ENCODE measurements at regions not wholly inside any gene's neighbourhood (a gene's known extent, or its start where the extent isn't known, plus 50 kb on each side); places are given as distances from the start of the nearest gene placed in this dataset.

DNA sequence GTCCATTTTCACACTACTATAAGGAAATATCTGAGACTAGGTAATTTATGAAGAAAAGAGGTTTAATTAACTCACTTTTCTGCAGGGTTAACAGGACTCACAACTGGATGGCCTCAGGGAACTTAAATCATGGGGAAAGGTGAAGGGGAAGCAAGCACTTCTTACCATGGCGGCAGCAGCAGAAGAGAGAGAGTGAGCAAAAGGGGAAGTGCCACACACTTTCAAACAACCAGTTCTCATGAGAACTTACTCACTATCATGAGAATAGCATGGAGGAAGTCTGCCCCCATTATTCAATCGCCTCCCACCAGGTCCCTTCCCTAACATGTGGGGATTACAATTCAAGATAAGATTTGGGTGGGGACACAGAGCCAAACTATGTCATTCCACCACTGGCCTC is 55.1 kb upstream of the NETO1 start:
- no peak for DNase-seq

All from fibroblast of upper back skin (primary cell).